Karpas-422 (cell line): ENCODE measurements at regions not wholly inside any gene's neighbourhood (a gene's known extent, or its start where the extent isn't known, plus 50 kb on each side); places are given as distances from the start of the nearest gene placed in this dataset.

Experiments used
- DNase-seq: peaks from one replicate; pipeline ENCODE4 v3.0.0-alpha.2; 2015
- H2AFZ ChIP-seq: fragments of 200-600 bp; sonication (generic); 2 replicates; pipeline ENCODE4 v1.6.1; 2014; ENCODE audit warnings: antibody characterized with exemption, low read length, mixed read lengths
- H3K27ac ChIP-seq: fragments of 200-600 bp; sonication (generic); 2 replicates; pipeline ENCODE4 v1.5.1; 2014; ENCODE audit warnings: mild to moderate bottlenecking, low read length, moderate library complexity
- H3K27me3 ChIP-seq: fragments of 200-600 bp; sonication (generic); 2 replicates; pipeline ENCODE4 v1.6.1; 2014; ENCODE audit warnings: low read length, mixed read lengths
- H3K36me3 ChIP-seq: fragments of 200-600 bp; sonication (generic); 2 replicates; pipeline ENCODE4 v1.6.1; 2014; ENCODE audit warnings: low read length, mixed read lengths; ENCODE audit not compliant: insufficient read depth
- H3K4me1 ChIP-seq: fragments of 200-600 bp; sonication (generic); 2 replicates; pipeline ENCODE4 v1.6.1; 2014; ENCODE audit warnings: mild to moderate bottlenecking, low read length, mixed read lengths
- H3K4me2 ChIP-seq: fragments of 200-600 bp; sonication (generic); 2 replicates; pipeline ENCODE4 v1.6.1; 2014; ENCODE audit warnings: low read length, low read depth, mild to moderate bottlenecking; ENCODE audit not compliant: poor library complexity, severe bottlenecking
- H3K4me3 ChIP-seq: fragments of 200-600 bp; sonication (generic); 2 replicates; pipeline ENCODE4 v1.5.1; 2014; ENCODE audit warnings: mild to moderate bottlenecking, antibody characterized with exemption, low read length, mixed read lengths
- H3K79me2 ChIP-seq: fragments of 200-600 bp; sonication (generic); 2 replicates; pipeline ENCODE4 v1.6.1; 2014; ENCODE audit warnings: mild to moderate bottlenecking, low read length, mixed read lengths
- H3K9ac ChIP-seq: fragments of 200-600 bp; sonication (generic); 2 replicates; pipeline ENCODE4 v1.6.0; 2014; ENCODE audit warnings: low read length
- H3K9me2 ChIP-seq: fragments of 200-600 bp; sonication (generic), shearing (Covaris generic); replicated peaks from 2 replicates; pipeline ENCODE4 v1.6.0; 2014; ENCODE audit warnings: mild to moderate bottlenecking, low read length, moderate library complexity; ENCODE audit not compliant: insufficient read depth
- H3K9me3 ChIP-seq: fragments of 300-700, 200-600 bp; sonication (generic); 2 replicates; pipeline ENCODE4 v1.6.1; 2014; ENCODE audit warnings: low read length, mixed read lengths
- H4K20me1 ChIP-seq: fragments of 200-600 bp; sonication (generic); 2 replicates; pipeline ENCODE4 v1.6.1; 2014; ENCODE audit warnings: mild to moderate bottlenecking, antibody characterized with exemption, low read length, low read depth; ENCODE audit not compliant: insufficient read depth

- Histone ChIP-seq H3K36me3 (no peaks in the 10 kb centered on the region), H3K27ac (no peak overlapping the region), H3K9me3 (no peaks in the 10 kb centered on the region), H4K20me1 (no peaks in the 10 kb centered on the region), H3K79me2 (no peaks in the 10 kb centered on the region), H3K4me2 (no peak overlapping the region), H3K27me3 (no peaks in the 10 kb centered on the region), H3K4me1 (no peaks in the 10 kb centered on the region), H3K4me3 (no peak overlapping the region), H3K9ac (no peak overlapping the region), H2AFZ (no peak overlapping the region), H3K9me2 (no peaks in the 10 kb centered on the region)
- DNase-seq, result no peak
Observed at GRCh38 chrX:148146121-148146520, 165.0 kb downstream of the FMR1NB start.

GRCh38 chrX:148156986-148157385 is 175.8 kb downstream of the FMR1NB start:
- no peak for DNase-seq

GRCh38 chrX:148159796-148160195 is 178.7 kb downstream of the FMR1NB start:
- no peaks in the 10 kb centered on the region for H3K79me2 ChIP-seq
- no peaks in the 10 kb centered on the region for H3K27me3 ChIP-seq

More at GRCh38 chrX:148156986-148157385, 175.8 kb downstream of the FMR1NB start:
- no peak overlapping the region for H3K4me3 ChIP-seq
- H3K9ac ChIP-seq, result no peak overlapping the region
- no peaks in the 10 kb centered on the region for H3K9me2 ChIP-seq
- no peak overlapping the region for H3K27ac ChIP-seq
- H2AFZ ChIP-seq, result no peak overlapping the region
- no peaks in the 10 kb centered on the region for H3K4me1 ChIP-seq
- no peaks in the 10 kb centered on the region for H3K36me3 ChIP-seq
- H4K20me1 ChIP-seq, result no peaks in the 10 kb centered on the region
- H3K9me3 ChIP-seq, result no peaks in the 10 kb centered on the region
- H3K4me2 ChIP-seq, result no peak overlapping the region
- no peaks in the 10 kb centered on the region for H3K27me3 ChIP-seq
- no peaks in the 10 kb centered on the region for H3K79me2 ChIP-seq

GRCh38 chrX:148161701-148162100 is 180.6 kb downstream of the FMR1NB start:
- DNase-seq, result no peak
- H3K4me3 ChIP-seq, result no peak overlapping the region
- no peaks in the 10 kb centered on the region for H3K79me2 ChIP-seq
- no peaks in the 10 kb centered on the region for H3K9me3 ChIP-seq
- H3K9ac ChIP-seq, result no peak overlapping the region
- H2AFZ ChIP-seq, result no peak overlapping the region
- H4K20me1 ChIP-seq, result no peaks in the 10 kb centered on the region
- H3K27ac ChIP-seq, result no peak overlapping the region
- H3K4me1 ChIP-seq, result no peaks in the 10 kb centered on the region
- no peaks in the 10 kb centered on the region for H3K9me2 ChIP-seq
- no peaks in the 10 kb centered on the region for H3K27me3 ChIP-seq
- H3K4me2 ChIP-seq, result no peak overlapping the region
- no peaks in the 10 kb centered on the region for H3K36me3 ChIP-seq

More at GRCh38 chrX:148159796-148160195, 178.7 kb downstream of the FMR1NB start:
- no peaks in the 10 kb centered on the region for H3K4me1 ChIP-seq
- H3K4me2 ChIP-seq, result no peak overlapping the region
- H2AFZ ChIP-seq, result no peak overlapping the region
- no peak overlapping the region for H3K27ac ChIP-seq
- H4K20me1 ChIP-seq, result no peaks in the 10 kb centered on the region
- no peaks in the 10 kb centered on the region for H3K9me3 ChIP-seq
- DNase-seq, result no peak
- no peaks in the 10 kb centered on the region for H3K36me3 ChIP-seq
- no peak overlapping the region for H3K4me3 ChIP-seq
- H3K9ac ChIP-seq, result no peak overlapping the region
- no peaks in the 10 kb centered on the region for H3K9me2 ChIP-seq

GRCh38 chrX:148185631-148186030 is 204.5 kb downstream of the FMR1NB start:
- Histone ChIP-seq H3K27ac (no peak overlapping the region), H2AFZ (no peak overlapping the region), H3K9me3 (no peaks in the 10 kb centered on the region), H3K27me3 (no peaks in the 10 kb centered on the region), H3K9ac (no peak overlapping the region), H3K36me3 (no peaks in the 10 kb centered on the region; the same call in 1 of the 2 replicates), H3K9me2 (no peaks in the 10 kb centered on the region), H4K20me1 (no peaks in the 10 kb centered on the region), H3K4me2 (no peak overlapping the region), H3K4me1 (peaks cover 14% of the 10 kb centered on the region), H3K79me2 (no peaks in the 10 kb centered on the region), H3K4me3 (no peak overlapping the region)
- DNase-seq, result no peak

GRCh38 chrX:148192547-148192946 is 211.4 kb downstream of the FMR1NB start:
- Histone ChIP-seq H2AFZ (no peak overlapping the region), H3K9me2 (no peaks in the 10 kb centered on the region), H4K20me1 (no peaks in the 10 kb centered on the region), H3K27me3 (no peaks in the 10 kb centered on the region), H3K79me2 (no peaks in the 10 kb centered on the region), H3K9ac (peak overlapping the region; percentile 63), H3K9me3 (no peaks in the 10 kb centered on the region), H3K4me3 (peak overlapping the region; percentile 53), H3K36me3 (no peaks in the 10 kb centered on the region), H3K4me2 (peak overlapping the region; percentile 87), H3K27ac (peak overlapping the region; percentile 91), H3K4me1 (peaks cover 40% of the 10 kb centered on the region)
- DNase-seq, result peak; percentile 94

GRCh38 chrX:148193759-148194158 is 212.6 kb downstream of the FMR1NB start:
- H3K9me3 ChIP-seq, result no peaks in the 10 kb centered on the region
- no peak overlapping the region for H3K4me3 ChIP-seq
- no peaks in the 10 kb centered on the region for H3K9me2 ChIP-seq

GRCh38 chrX:148203531-148203930 is 222.4 kb downstream of the FMR1NB start:
- Histone ChIP-seq H3K9ac (no peak overlapping the region), H3K27ac (no peak overlapping the region), H3K4me1 (peaks cover 11% of the 10 kb centered on the region), H3K9me2 (no peaks in the 10 kb centered on the region), H3K36me3 (no peaks in the 10 kb centered on the region; the same call in 1 of the 2 replicates), H3K27me3 (no peaks in the 10 kb centered on the region), H3K4me3 (no peak overlapping the region), H3K4me2 (no peak overlapping the region), H4K20me1 (no peaks in the 10 kb centered on the region), H2AFZ (0 out of 2 replicates have a peak overlapping the region, but pooled peaks have one; percentile 7), H3K79me2 (no peaks in the 10 kb centered on the region), H3K9me3 (no peaks in the 10 kb centered on the region)
- DNase-seq, result no peak

More at GRCh38 chrX:148193759-148194158, 212.6 kb downstream of the FMR1NB start:
- Histone ChIP-seq H3K27me3 (no peaks in the 10 kb centered on the region), H3K4me2 (no peak overlapping the region), H3K9ac (no peak overlapping the region), H3K4me1 (peaks cover 40% of the 10 kb centered on the region), H4K20me1 (no peaks in the 10 kb centered on the region), H3K27ac (peak overlapping the region; percentile 91), H2AFZ (no peak overlapping the region), H3K36me3 (no peaks in the 10 kb centered on the region), H3K79me2 (no peaks in the 10 kb centered on the region)
- no peak for DNase-seq
